Trophoblast cell (in vitro differentiated cells and primary cell): ENCODE measurements at regions not wholly inside any gene's neighbourhood (a gene's known extent, or its start where the extent isn't known, plus 50 kb on each side); places are given as distances from the start of the nearest gene placed in this dataset.

Experiments used
- DNase-seq, 2 donors: peaks; one replicate each; pipeline ENCODE4 v3.0.0-alpha.2; 2016
- H2AFZ ChIP-seq: 2 replicates; pipeline ENCODE4 v1.6.1; 2013; ENCODE audit warnings: low read length, moderate library complexity, mild to moderate bottlenecking; ENCODE audit not compliant: insufficient read depth, poor library complexity
- H2AK5ac ChIP-seq: 2 replicates; pipeline ENCODE4 v1.6.1; 2013; ENCODE audit warnings: mild to moderate bottlenecking, low read length
- H2BK120ac ChIP-seq: 2 replicates; pipeline ENCODE4 v1.6.1; 2013; ENCODE audit warnings: low read length, mild to moderate bottlenecking, moderate library complexity; ENCODE audit not compliant: insufficient read depth, poor library complexity
- H2BK12ac ChIP-seq: 2 replicates; pipeline ENCODE4 v1.6.1; 2013; ENCODE audit warnings: mild to moderate bottlenecking, low read length, moderate library complexity
- H2BK5ac ChIP-seq: 2 replicates; pipeline ENCODE4 v1.6.1; 2013; ENCODE audit warnings: low read length, low read depth, moderate library complexity, mild to moderate bottlenecking; ENCODE audit not compliant: poor library complexity
- H3K14ac ChIP-seq: 2 replicates; pipeline ENCODE4 v1.6.1; 2013; ENCODE audit warnings: mild to moderate bottlenecking, low read length
- H3K18ac ChIP-seq: 2 replicates; pipeline ENCODE4 v1.6.1; 2013; ENCODE audit warnings: mild to moderate bottlenecking, low read length
- H3K23ac ChIP-seq: 2 replicates; pipeline ENCODE4 v1.6.1; 2013; ENCODE audit warnings: low read length
- H3K27ac ChIP-seq: 2 replicates; pipeline ENCODE4 v1.5.1; 2013; ENCODE audit warnings: low read depth, mild to moderate bottlenecking, inconsistent platforms, low read length, moderate library complexity
- H3K27me3 ChIP-seq: 2 replicates; pipeline ENCODE4 v1.6.1; 2013; ENCODE audit warnings: inconsistent platforms, mild to moderate bottlenecking, low read length, moderate library complexity; ENCODE audit not compliant: insufficient read depth
- H3K36me3 ChIP-seq, 2 experiments: 1 replicate in 1 of 2; 2 replicates in 1 of 2; pipeline ENCODE4 v1.6.1; 2013; ENCODE audit warnings: low read length in 2 of 2, mild to moderate bottlenecking in 2 of 2, moderate library complexity in 1 of 2; ENCODE audit not compliant: insufficient read depth in 2 of 2, control insufficient read depth in 1 of 2
- H3K4ac ChIP-seq: 2 replicates; pipeline ENCODE4 v1.6.1; 2013; ENCODE audit warnings: low read depth, mild to moderate bottlenecking, low read length, moderate library complexity
- H3K4me1 ChIP-seq, 2 experiments: 1 replicate in 1 of 2; 2 replicates in 1 of 2; pipeline ENCODE4 v1.6.1; 2013; ENCODE audit warnings: low read length in 2 of 2, mild to moderate bottlenecking in 2 of 2, moderate library complexity in 1 of 2; ENCODE audit not compliant: insufficient read depth in 2 of 2, control insufficient read depth in 1 of 2
- H3K4me2 ChIP-seq: 2 replicates; pipeline ENCODE4 v1.6.1; 2013; ENCODE audit warnings: inconsistent platforms, mild to moderate bottlenecking, low read length, moderate library complexity
- H3K4me3 ChIP-seq: 2 replicates; pipeline ENCODE4 v1.5.1; 2013; ENCODE audit warnings: mild to moderate bottlenecking, low read depth, low read length, inconsistent platforms
- H3K79me1 ChIP-seq: one replicate; pipeline ENCODE4 v1.6.1; 2013; ENCODE audit warnings: low read length
- H3K79me2 ChIP-seq: 2 replicates; pipeline ENCODE4 v1.6.1; 2013; ENCODE audit warnings: low read length, mild to moderate bottlenecking; ENCODE audit not compliant: control insufficient read depth, insufficient read depth, poor library complexity
- H3K9ac ChIP-seq: 2 replicates; pipeline ENCODE4 v1.6.1; 2013; ENCODE audit warnings: mild to moderate bottlenecking, low read length
- H3K9me3 ChIP-seq: 2 replicates; pipeline ENCODE4 v1.6.1; 2013; ENCODE audit warnings: low read depth, mild to moderate bottlenecking, control low read depth, inconsistent platforms, low read length; ENCODE audit not compliant: insufficient read depth
- H4K12ac ChIP-seq: 2 replicates; pipeline ENCODE4 v1.6.1; 2013; ENCODE audit warnings: low read depth, mild to moderate bottlenecking, low read length, moderate library complexity
- H4K8ac ChIP-seq: 2 replicates; pipeline ENCODE4 v1.6.1; 2013; ENCODE audit warnings: low read depth, mild to moderate bottlenecking, low read length, moderate library complexity
- H4K91ac ChIP-seq: one replicate; pipeline ENCODE4 v1.6.1; 2013; ENCODE audit warnings: low read depth, mild to moderate bottlenecking, low read length, moderate library complexity
- WGBS: extraction: QIAGEN DNeasy Blood & Tissue Kit; methylation state at CpG from one replicate; pipeline ENCODE4 v1.1.7; 2013; ENCODE audit warnings: missing lambda C conversion rate; ENCODE audit not compliant: insufficient read length, insufficient coverage; ENCODE audit errors: extremely low coverage; 5-methylcytosine and 5-hydroxymethylcytosine counted together

GRCh38 chr16:62335356-62335755 lies 299.1 kb upstream of the CDH8 start:
- Histone ChIP-seq H3K27ac (no peak overlapping the region), H2BK12ac (no peak overlapping the region), H2BK5ac (no peak overlapping the region), H3K23ac (no peak overlapping the region), H3K9ac (no peak overlapping the region), H3K9me3 (no peaks in the 10 kb centered on the region), H4K12ac (no peak overlapping the region), H3K79me2 (no peaks in the 10 kb centered on the region), H2AFZ (no peak overlapping the region), H3K36me3 (no peaks in the 10 kb centered on the region), H3K79me1 (no peaks in the 10 kb centered on the region), H3K4me2 (no peak overlapping the region), H3K18ac (no peak overlapping the region), H4K91ac (no peak overlapping the region), H3K14ac (no peak overlapping the region), H2BK120ac (no peak overlapping the region), H3K27me3 (no peaks in the 10 kb centered on the region), H3K4ac (no peak overlapping the region), H3K4me3 (no peak overlapping the region), H2AK5ac (no peak overlapping the region), H4K8ac (no peak overlapping the region), H3K4me1 (no peaks in the 10 kb centered on the region)
- no peak for DNase-seq

GRCh38 chr16:62321606-62322005 lies 285.4 kb upstream of the CDH8 start:
- Histone ChIP-seq H3K9ac (no peak overlapping the region), H4K12ac (no peak overlapping the region), H3K4me3 (no peak overlapping the region), H3K9me3 (no peaks in the 10 kb centered on the region), H4K91ac (no peak overlapping the region), H3K79me1 (no peaks in the 10 kb centered on the region), H3K4ac (no peak overlapping the region), H3K23ac (no peak overlapping the region), H2BK120ac (no peak overlapping the region), H3K36me3 (no peaks in the 10 kb centered on the region), H2BK5ac (no peak overlapping the region), H3K4me1 (no peaks in the 10 kb centered on the region), H2AFZ (no peak overlapping the region), H3K79me2 (no peaks in the 10 kb centered on the region), H3K18ac (no peak overlapping the region), H3K27me3 (no peaks in the 10 kb centered on the region), H3K4me2 (no peak overlapping the region), H2AK5ac (no peak overlapping the region), H3K14ac (no peak overlapping the region), H2BK12ac (no peak overlapping the region), H4K8ac (no peak overlapping the region), H3K27ac (no peak overlapping the region)
- WGBS: no CpG with 5 or more reads among the region's 2 CpGs
- DNase-seq: no peak

DNA sequence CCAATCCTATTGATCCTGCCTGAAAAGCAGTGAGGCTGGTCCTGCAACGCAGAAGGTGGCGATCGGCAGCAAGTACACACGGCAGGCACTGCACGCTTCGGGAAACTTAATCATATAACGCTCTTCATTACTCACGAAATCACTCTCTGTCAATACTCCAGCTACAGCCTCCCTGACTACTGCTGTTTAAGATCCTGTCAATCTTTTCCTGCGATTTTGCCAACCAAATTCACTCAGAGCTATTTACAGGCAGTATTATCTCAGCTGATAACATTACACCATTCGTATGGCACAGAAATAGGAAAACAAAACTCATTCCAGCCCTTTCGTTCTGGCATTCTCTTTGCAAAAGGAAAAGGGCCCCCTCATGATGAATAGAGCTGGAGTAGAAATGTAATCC lies 262.4 kb upstream of the CDH8 start:
- H3K9ac ChIP-seq: no peak overlapping the region
- no peak overlapping the region for H3K4me3 ChIP-seq
- no peak overlapping the region for H2AK5ac ChIP-seq
- H3K79me1 ChIP-seq: no peaks in the 10 kb centered on the region
- no peak for DNase-seq
- H4K91ac ChIP-seq: no peak overlapping the region
- no peak overlapping the region for H3K18ac ChIP-seq
- no peak overlapping the region for H3K4me2 ChIP-seq
- no peak overlapping the region for H2BK120ac ChIP-seq
- no peaks in the 10 kb centered on the region for H3K27me3 ChIP-seq
- H3K9me3 ChIP-seq: no peaks in the 10 kb centered on the region
- no peak overlapping the region for H4K12ac ChIP-seq
- no peaks in the 10 kb centered on the region for H3K4me1 ChIP-seq
- no peak overlapping the region for H3K27ac ChIP-seq
- no peaks in the 10 kb centered on the region for H3K36me3 ChIP-seq
- no peak overlapping the region for H3K4ac ChIP-seq
- H2BK5ac ChIP-seq: no peak overlapping the region
- H3K79me2 ChIP-seq: no peaks in the 10 kb centered on the region
- H3K14ac ChIP-seq: no peak overlapping the region
- no CpG with 5 or more reads among the region's 11 CpGs for WGBS
- no peak overlapping the region for H2BK12ac ChIP-seq
- H3K23ac ChIP-seq: no peak overlapping the region
- no peak overlapping the region for H2AFZ ChIP-seq
- no peak overlapping the region for H4K8ac ChIP-seq

- Histone ChIP-seq H2BK120ac (no peak overlapping the region), H3K9me3 (no peaks in the 10 kb centered on the region), H4K12ac (no peak overlapping the region), H3K18ac (no peak overlapping the region), H3K27ac (no peak overlapping the region), H3K4me1 (no peaks in the 10 kb centered on the region), H3K23ac (no peak overlapping the region), H3K9ac (no peak overlapping the region), H2AFZ (no peak overlapping the region), H4K8ac (no peak overlapping the region), H3K79me1 (no peaks in the 10 kb centered on the region), H4K91ac (no peak overlapping the region), H3K4ac (no peak overlapping the region), H3K79me2 (no peaks in the 10 kb centered on the region), H3K4me2 (no peak overlapping the region), H3K27me3 (no peaks in the 10 kb centered on the region), H2BK12ac (no peak overlapping the region), H3K14ac (no peak overlapping the region), H3K4me3 (no peak overlapping the region), H2BK5ac (no peak overlapping the region), H2AK5ac (no peak overlapping the region), H3K36me3 (no peaks in the 10 kb centered on the region)
- DNase-seq: no peak
- no CpG with 5 or more reads among the region's 6 CpGs for WGBS
These were observed 258.2 kb upstream of the CDH8 start for GRCh38 chr16:62294213-62294972.
